Vagina (tissue), 2 donors: ENCODE measurements at regions not wholly inside any gene's neighbourhood (a gene's known extent, or its start where the extent isn't known, plus 50 kb on each side); places are given as distances from the start of the nearest gene placed in this dataset.

Experiments used
- DNase-seq, 2 donors: peaks; one replicate each; pipeline ENCODE4 v3.0.0-alpha.2; 2017; ENCODE audit errors: extremely low spot score in 2 of 2
- H3K27ac ChIP-seq: fragments of 200-600 bp; sonication (generic); one replicate; pipeline ENCODE4 v1.5.1; 2019
- H3K27me3 ChIP-seq: fragments of 200-600 bp; sonication (generic); one replicate; pipeline ENCODE4 v1.5.1; 2019
- H3K36me3 ChIP-seq, 2 donors: fragments of 200-600 bp; sonication (generic); one replicate each; pipeline ENCODE4 v1.5.1; 2017 to 2019
- H3K4me1 ChIP-seq: fragments of 200-600 bp; sonication (generic); one replicate; pipeline ENCODE4 v1.5.1; 2019
- H3K4me3 ChIP-seq, 2 donors: fragments of 200-600 bp; sonication (generic); 1 replicate in 1 of 2; 2 replicates in 1 of 2; pipeline ENCODE4 v1.5.1; 2016 to 2019
- H3K9me3 ChIP-seq: fragments of 200-600 bp; sonication (generic); one replicate; pipeline ENCODE4 v1.5.1; 2019
- POLR2A ChIP-seq, 2 donors: fragments of 450-650 bp; IDR thresholded peaks; one replicate each; pipeline ENCODE4 v1.6.1; 2017; ENCODE audit warnings: antibody characterized with exemption in 2 of 2, mild to moderate bottlenecking in 2 of 2, moderate library complexity in 2 of 2
- POLR2AphosphoS5 ChIP-seq, 2 donors: sonication (generic); formaldehyde crosslinking; IDR thresholded peaks; one replicate each; pipeline ENCODE4 v1.9.0; 2017; ENCODE audit warnings: antibody characterized with exemption in 2 of 2, mild to moderate bottlenecking in 2 of 2, low read depth in 1 of 2; ENCODE audit not compliant: insufficient read depth in 1 of 2
- intact Hi-C: fragments of 100-400 bp; cut with DNase I; formaldehyde crosslinking; loops from one replicate; pipeline ENCODE4 v1.15.1; 2023
- TF ChIP-seq, protein P1 (sequence below), 3 experiments: fragments of 450-650 bp in 2 of 3; fragments of 200-600 bp in 1 of 3; sonication (generic) in 1 of 3; IDR thresholded peaks; one replicate each; pipeline ENCODE4 v1.5.1; 2017 to 2019; ENCODE audit warnings: antibody characterized with exemption in 3 of 3, mild to moderate bottlenecking in 2 of 3, moderate library complexity in 2 of 3

DNA sequence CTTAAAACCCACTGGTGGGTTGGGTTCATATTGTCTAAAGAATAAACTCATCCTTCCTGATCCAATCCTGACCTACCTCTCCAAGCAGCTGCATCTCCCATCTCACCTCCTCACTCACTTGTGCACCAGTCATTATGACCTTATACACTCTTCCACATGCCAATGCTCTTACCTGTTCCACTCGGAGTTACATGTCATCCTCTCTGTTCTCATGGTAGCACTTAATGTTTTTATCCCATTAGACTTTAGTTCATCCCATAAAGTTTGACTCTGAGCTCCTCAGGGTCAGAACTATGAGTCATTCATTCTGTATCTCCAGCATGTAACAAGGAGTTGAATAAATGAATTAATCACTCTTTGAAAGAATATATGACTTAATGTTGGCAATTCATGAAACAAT is 330.2 kb downstream of the KLF12 start:
- Histone ChIP-seq H3K36me3 (no peaks in the 10 kb centered on the region), H3K27ac (no peak overlapping the region), H3K4me3 (no peak overlapping the region), H3K4me1 (no peaks in the 10 kb centered on the region), H3K9me3 (no peaks in the 10 kb centered on the region), H3K27me3 (no peaks in the 10 kb centered on the region)
- TF ChIP-seq POLR2AphosphoS5 (IDR thresholded peaks at IDR 0.05; ENCODE audit: insufficient read depth in 1 of 2, low read depth in 1 of 2) (no peak), POLR2A (IDR thresholded peaks at IDR 0.05) (no peak)
- TF ChIP-seq, protein P1, sequence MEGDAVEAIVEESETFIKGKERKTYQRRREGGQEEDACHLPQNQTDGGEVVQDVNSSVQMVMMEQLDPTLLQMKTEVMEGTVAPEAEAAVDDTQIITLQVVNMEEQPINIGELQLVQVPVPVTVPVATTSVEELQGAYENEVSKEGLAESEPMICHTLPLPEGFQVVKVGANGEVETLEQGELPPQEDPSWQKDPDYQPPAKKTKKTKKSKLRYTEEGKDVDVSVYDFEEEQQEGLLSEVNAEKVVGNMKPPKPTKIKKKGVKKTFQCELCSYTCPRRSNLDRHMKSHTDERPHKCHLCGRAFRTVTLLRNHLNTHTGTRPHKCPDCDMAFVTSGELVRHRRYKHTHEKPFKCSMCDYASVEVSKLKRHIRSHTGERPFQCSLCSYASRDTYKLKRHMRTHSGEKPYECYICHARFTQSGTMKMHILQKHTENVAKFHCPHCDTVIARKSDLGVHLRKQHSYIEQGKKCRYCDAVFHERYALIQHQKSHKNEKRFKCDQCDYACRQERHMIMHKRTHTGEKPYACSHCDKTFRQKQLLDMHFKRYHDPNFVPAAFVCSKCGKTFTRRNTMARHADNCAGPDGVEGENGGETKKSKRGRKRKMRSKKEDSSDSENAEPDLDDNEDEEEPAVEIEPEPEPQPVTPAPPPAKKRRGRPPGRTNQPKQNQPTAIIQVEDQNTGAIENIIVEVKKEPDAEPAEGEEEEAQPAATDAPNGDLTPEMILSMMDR (IDR thresholded peaks at IDR 0.05): no peak
- DNase-seq: no peak
- intact Hi-C loops: no loop called here

DNA sequence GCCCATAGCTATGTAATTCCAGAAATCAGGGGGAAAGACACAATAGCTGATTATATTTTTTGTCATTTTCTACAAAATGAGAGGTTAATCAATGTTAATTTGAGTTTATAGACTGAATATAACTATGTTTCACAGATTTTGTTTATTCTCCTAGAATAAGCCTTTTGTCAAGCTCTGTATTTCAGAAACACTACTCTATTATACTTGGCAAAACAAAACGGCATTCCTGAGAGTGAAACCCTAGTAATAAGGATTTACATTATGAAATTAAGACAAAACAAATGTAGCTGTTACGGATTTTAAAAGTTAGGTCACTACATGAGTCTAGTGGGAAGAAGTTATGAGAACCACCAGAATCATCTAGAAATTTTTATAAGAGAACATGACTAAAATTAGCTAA is 334.2 kb downstream of the KLF12 start:
- Histone ChIP-seq H3K9me3 (no peaks in the 10 kb centered on the region), H3K4me1 (no peaks in the 10 kb centered on the region), H3K27ac (no peak overlapping the region), H3K36me3 (no peaks in the 10 kb centered on the region), H3K27me3 (no peaks in the 10 kb centered on the region), H3K4me3 (no peak overlapping the region)
- intact Hi-C loops: no loop called here
- DNase-seq: no peak
- no peak for TF ChIP-seq POLR2AphosphoS5 (IDR thresholded peaks at IDR 0.05; ENCODE audit: insufficient read depth in 1 of 2, low read depth in 1 of 2)
- TF ChIP-seq, protein P1 (IDR thresholded peaks at IDR 0.05): no peak
- no peak for TF ChIP-seq POLR2A (IDR thresholded peaks at IDR 0.05)

DNA sequence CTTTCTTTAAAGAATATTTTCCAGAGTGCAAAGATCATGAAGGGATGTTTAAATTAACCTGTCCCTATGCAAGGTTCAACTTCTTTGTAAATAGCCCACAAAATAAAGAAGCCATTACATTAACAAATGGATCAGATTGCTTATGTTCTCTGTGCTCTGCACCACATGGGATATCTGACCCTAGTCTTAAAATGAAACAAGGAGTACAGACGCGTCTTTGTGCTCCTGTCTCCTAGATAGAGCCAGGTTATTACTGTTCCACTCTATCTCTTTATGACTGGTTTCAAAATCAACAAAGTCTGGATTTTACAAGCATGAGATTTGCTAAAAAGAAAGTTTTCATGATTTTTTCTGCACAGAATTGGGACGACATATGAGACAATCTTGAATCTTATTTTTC is 339.4 kb downstream of the KLF12 start:
- no peak overlapping the region for H3K4me3 ChIP-seq
- no peak for DNase-seq
- H3K4me1 ChIP-seq: no peaks in the 10 kb centered on the region
- no peaks in the 10 kb centered on the region for H3K9me3 ChIP-seq
- intact Hi-C loops: no loop called here
- TF ChIP-seq, protein P1 (IDR thresholded peaks at IDR 0.05): no peak
- no peak for TF ChIP-seq POLR2AphosphoS5 (IDR thresholded peaks at IDR 0.05; ENCODE audit: insufficient read depth in 1 of 2, low read depth in 1 of 2)
- TF ChIP-seq POLR2A (IDR thresholded peaks at IDR 0.05): no peak
- no peak overlapping the region for H3K27ac ChIP-seq
- H3K36me3 ChIP-seq: no peaks in the 10 kb centered on the region
- no peaks in the 10 kb centered on the region for H3K27me3 ChIP-seq

DNA sequence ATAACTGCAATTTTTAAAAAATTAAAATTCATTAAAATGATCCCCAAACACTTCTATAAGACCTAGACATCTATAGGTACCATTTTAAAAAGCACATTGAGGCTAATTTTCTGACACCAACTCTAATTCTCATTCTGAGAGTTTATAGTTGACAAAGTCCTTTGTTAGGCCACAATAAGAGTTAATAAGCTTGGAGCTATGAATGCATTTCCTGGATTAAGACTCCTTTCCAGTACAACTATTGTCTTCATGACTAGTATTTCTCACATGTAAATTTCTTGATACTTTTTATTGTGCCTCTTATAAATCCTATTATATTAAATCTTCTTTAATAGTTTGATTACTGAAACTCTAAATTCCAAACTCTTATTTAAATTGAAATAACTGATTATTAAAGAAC is 340.8 kb downstream of the KLF12 start:
- no peaks in the 10 kb centered on the region for H3K27me3 ChIP-seq
- no peak for DNase-seq
- H3K27ac ChIP-seq: no peak overlapping the region
- no peaks in the 10 kb centered on the region for H3K4me1 ChIP-seq
- H3K9me3 ChIP-seq: no peaks in the 10 kb centered on the region
- TF ChIP-seq, protein P1 (IDR thresholded peaks at IDR 0.05): no peak
- TF ChIP-seq POLR2AphosphoS5 (IDR thresholded peaks at IDR 0.05; ENCODE audit: insufficient read depth in 1 of 2, low read depth in 1 of 2): no peak
- TF ChIP-seq POLR2A (IDR thresholded peaks at IDR 0.05): no peak
- H3K36me3 ChIP-seq: no peaks in the 10 kb centered on the region
- no peak overlapping the region for H3K4me3 ChIP-seq
- intact Hi-C loops: no loop called here

DNA sequence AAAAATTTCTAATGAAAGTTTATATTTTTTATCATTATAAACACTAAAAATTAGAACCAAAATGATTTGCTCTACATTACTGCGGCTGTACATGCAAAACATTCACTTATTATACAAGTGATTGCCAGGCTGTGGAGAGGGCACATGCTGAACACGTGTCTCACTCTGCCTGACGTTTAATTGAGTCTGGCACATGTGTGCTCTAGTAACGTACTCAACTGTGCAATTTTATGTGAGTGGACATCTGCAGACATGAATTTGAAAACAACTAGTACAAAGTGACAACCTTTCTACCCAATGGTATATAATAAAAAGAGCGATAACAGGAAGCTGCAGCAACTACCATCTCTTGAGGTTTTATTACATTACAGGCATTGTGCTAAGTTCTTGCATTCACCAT is 341.4 kb downstream of the KLF12 start:
- DNase-seq: no peak
- no peaks in the 10 kb centered on the region for H3K9me3 ChIP-seq
- no peaks in the 10 kb centered on the region for H3K36me3 ChIP-seq
- H3K4me3 ChIP-seq: no peak overlapping the region
- intact Hi-C loops: no loop called here
- TF ChIP-seq POLR2AphosphoS5 (IDR thresholded peaks at IDR 0.05; ENCODE audit: insufficient read depth in 1 of 2, low read depth in 1 of 2): no peak
- TF ChIP-seq, protein P1 (IDR thresholded peaks at IDR 0.05): no peak
- TF ChIP-seq POLR2A (IDR thresholded peaks at IDR 0.05): no peak
- no peaks in the 10 kb centered on the region for H3K27me3 ChIP-seq
- H3K27ac ChIP-seq: no peak overlapping the region
- no peaks in the 10 kb centered on the region for H3K4me1 ChIP-seq
